ENCODE measurements at regions not wholly inside any gene's neighbourhood (a gene's known extent, or its start where the extent isn't known, plus 50 kb on each side); places are given as distances from the start of the nearest gene placed in this dataset.

GRCh38 chr5:98458726-98459125 is 314.7 kb upstream of the RGMB start:
- H3K4me3 ChIP-seq (ENCODE audit: low read length), result no peak overlapping the region
- no peak for TF ChIP-seq ZNF274 (IDR thresholded peaks at IDR 0.05; ENCODE audit: low read depth, low read length)

- no peak for TF ChIP-seq ZNF274 (IDR thresholded peaks at IDR 0.05; ENCODE audit: low read depth, low read length)
- H3K4me3 ChIP-seq (ENCODE audit: low read length), result no peak overlapping the region
These were observed 312.9 kb upstream of the RGMB start for GRCh38 chr5:98460536-98460935.

GRCh38 chr5:98461485-98461884 is 312.0 kb upstream of the RGMB start:
- no peak for TF ChIP-seq ZNF274 (IDR thresholded peaks at IDR 0.05; ENCODE audit: low read depth, low read length)
- H3K4me3 ChIP-seq (ENCODE audit: low read length), result no peak overlapping the region

GRCh38 chr5:98463222-98463621 is 310.2 kb upstream of the RGMB start:
- no peak for TF ChIP-seq ZNF274 (IDR thresholded peaks at IDR 0.05; ENCODE audit: low read depth, low read length)

GRCh38 chr5:98463676-98464075 is 309.8 kb upstream of the RGMB start:
- H3K4me3 ChIP-seq (ENCODE audit: low read length), result no peak overlapping the region

More at GRCh38 chr5:98463222-98463621, 310.2 kb upstream of the RGMB start:
- H3K4me3 ChIP-seq (ENCODE audit: low read length), result no peak overlapping the region

DNA sequence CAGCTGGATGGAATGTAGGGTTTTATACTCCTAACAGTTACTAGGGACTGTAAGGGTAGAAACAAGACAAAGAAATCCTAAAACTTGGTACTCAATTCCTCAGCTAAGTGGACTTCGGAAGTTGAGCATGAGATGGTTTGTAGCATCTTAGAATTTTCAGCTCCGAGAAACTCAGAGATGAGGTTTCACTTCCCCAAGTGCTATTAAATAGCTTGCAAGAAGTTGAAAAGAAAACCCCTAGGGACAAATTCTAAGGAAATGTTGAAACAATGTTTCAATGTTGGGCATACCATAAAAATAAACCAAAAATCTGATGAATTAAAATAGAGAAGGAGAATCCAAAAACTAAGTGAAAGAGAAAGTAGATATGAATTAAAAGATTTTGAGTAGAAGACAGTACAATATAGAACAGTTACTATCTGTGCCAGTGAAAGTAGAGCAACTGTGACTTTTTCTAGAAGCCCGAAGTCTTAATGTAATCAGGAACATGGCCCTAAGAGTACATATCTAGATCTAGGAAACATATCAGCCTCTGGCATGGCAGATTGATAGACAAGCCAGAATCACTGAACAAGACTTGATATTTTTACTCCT is 308.6 kb upstream of the RGMB start:
- TF ChIP-seq ZNF274 (IDR thresholded peaks at IDR 0.05; ENCODE audit: low read depth, low read length), result no peak
- H3K4me3 ChIP-seq (ENCODE audit: low read length), result no peak overlapping the region

More at GRCh38 chr5:98463676-98464075, 309.8 kb upstream of the RGMB start:
- TF ChIP-seq ZNF274 (IDR thresholded peaks at IDR 0.05; ENCODE audit: low read depth, low read length), result no peak

GRCh38 chr5:98468188-98468869 is 305.1 kb upstream of the RGMB start:
- no peak for TF ChIP-seq ZNF274 (IDR thresholded peaks at IDR 0.05; ENCODE audit: low read depth, low read length)
- H3K4me3 ChIP-seq (ENCODE audit: low read length), result no peak overlapping the region

- no peak for TF ChIP-seq ZNF274 (IDR thresholded peaks at IDR 0.05; ENCODE audit: low read depth, low read length)
These were observed 302.7 kb upstream of the RGMB start for GRCh38 chr5:98470747-98471146.

GRCh38 chr5:98471458-98471857 is 302.0 kb upstream of the RGMB start:
- TF ChIP-seq ZNF274 (IDR thresholded peaks at IDR 0.05; ENCODE audit: low read depth, low read length), result no peak
- no peak overlapping the region for H3K4me3 ChIP-seq (ENCODE audit: low read length)

More at GRCh38 chr5:98470747-98471146, 302.7 kb upstream of the RGMB start:
- H3K4me3 ChIP-seq (ENCODE audit: low read length), result no peak overlapping the region

DNA sequence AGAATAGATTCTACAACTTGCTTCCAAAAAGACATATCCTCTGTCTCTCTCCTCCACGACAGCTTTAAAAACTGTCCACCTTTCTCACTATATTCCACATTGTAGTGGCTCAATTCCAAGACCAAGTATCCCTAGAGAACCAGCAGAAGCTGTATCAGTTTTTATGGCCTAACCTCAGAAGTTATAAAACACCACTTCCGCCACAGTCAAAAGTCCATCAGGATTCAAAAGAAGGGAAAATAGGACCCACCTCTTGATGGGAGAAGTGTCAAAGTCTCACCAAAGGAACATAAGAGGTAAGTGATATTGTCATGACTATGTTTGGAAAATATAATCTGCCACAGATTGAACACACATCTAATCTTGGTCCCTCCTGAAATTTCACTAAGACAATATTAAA is 299.2 kb upstream of the RGMB start:
- TF ChIP-seq ZNF274 (IDR thresholded peaks at IDR 0.05; ENCODE audit: low read depth, low read length), result no peak

GRCh38 chr5:98474782-98475181 is 298.7 kb upstream of the RGMB start:
- H3K4me3 ChIP-seq (ENCODE audit: low read length), result no peak overlapping the region
- no peak for TF ChIP-seq ZNF274 (IDR thresholded peaks at IDR 0.05; ENCODE audit: low read depth, low read length)

More for the DNA sequence above, 299.2 kb upstream of the RGMB start:
- no peak overlapping the region for H3K4me3 ChIP-seq (ENCODE audit: low read length)

GRCh38 chr5:98482321-98483300 is 290.9 kb upstream of the RGMB start:
- H3K4me3 ChIP-seq (ENCODE audit: low read length), result no peak overlapping the region
- no peak for TF ChIP-seq ZNF274 (IDR thresholded peaks at IDR 0.05; ENCODE audit: low read depth, low read length)

GRCh38 chr5:98483301-98483685 is 290.2 kb upstream of the RGMB start:
- TF ChIP-seq ZNF274 (IDR thresholded peaks at IDR 0.05; ENCODE audit: low read depth, low read length), result no peak
- H3K4me3 ChIP-seq (ENCODE audit: low read length), result no peak overlapping the region

- TF ChIP-seq ZNF274 (IDR thresholded peaks at IDR 0.05; ENCODE audit: low read depth, low read length), result no peak
- no peak overlapping the region for H3K4me3 ChIP-seq (ENCODE audit: low read length)
These were observed 284.4 kb upstream of the RGMB start for GRCh38 chr5:98489021-98489420.
